ENCODE measurements at regions not wholly inside any gene's neighbourhood (a gene's known extent, or its start where the extent isn't known, plus 50 kb on each side); places are given as distances from the start of the nearest gene placed in this dataset.
"Not testable (repeated sequence)": the region's sequence is repeated elsewhere in the genome, so short reads cannot be mapped to it uniquely, and the experiment has no call there.

- WGBS, 2 donors, result 78 to 85% methylated on average over 2 of the region's 2 CpGs
Measured at GRCh38 chr1:24252185-24252780, 65.2 kb upstream of the IFNLR1 start.

GRCh38 chr1:24251501-24251900 lies 64.4 kb upstream of the IFNLR1 start:
- WGBS, 2 donors, result 96 to 97% methylated on average over 2 of the region's 2 CpGs
- intact Hi-C loops (cut with DNase I; ENCODE audit: low total_unique reads), result no loop called here
- no peak for DNase-seq (ENCODE audit: low spot score in 2 of 2)

More at GRCh38 chr1:24252185-24252780, 65.2 kb upstream of the IFNLR1 start:
- intact Hi-C loops (cut with DNase I; ENCODE audit: low total_unique reads), result no loop called here
- DNase-seq (ENCODE audit: low spot score in 2 of 2), result peak in 1 of 2 donors; percentile 25
- no peak overlapping the region for H3K4me3 ChIP-seq (ENCODE audit: low read depth, poor library complexity, severe bottlenecking)
- TF ChIP-seq CTCF (IDR thresholded peaks at IDR 0.05) (no peak), POLR2A (IDR thresholded peaks at IDR 0.05) (no peak)

GRCh38 chr1:24250791-24251190 lies 63.7 kb upstream of the IFNLR1 start:
- 88 to 98% methylated on average over 2 of the region's 2 CpGs for WGBS, 2 donors
- TF ChIP-seq POLR2A (IDR thresholded peaks at IDR 0.05), result no peak
- no peak for TF ChIP-seq CTCF (IDR thresholded peaks at IDR 0.05)
- peak in 1 of 2 donors; percentile 36 for DNase-seq (ENCODE audit: low spot score in 2 of 2)
- intact Hi-C loops (cut with DNase I; ENCODE audit: low total_unique reads), result no loop called here
- no peak overlapping the region for H3K4me3 ChIP-seq (ENCODE audit: low read depth, poor library complexity, severe bottlenecking)

More at GRCh38 chr1:24251501-24251900, 64.4 kb upstream of the IFNLR1 start:
- TF ChIP-seq CTCF (IDR thresholded peaks at IDR 0.05) (no peak), POLR2A (IDR thresholded peaks at IDR 0.05) (no peak)
- H3K4me3 ChIP-seq (ENCODE audit: low read depth, poor library complexity, severe bottlenecking), result no peak overlapping the region

GRCh38 chr1:24250224-24250623 lies 63.1 kb upstream of the IFNLR1 start:
- intact Hi-C loops (cut with DNase I; ENCODE audit: low total_unique reads), result no loop called here
- no peak for DNase-seq (ENCODE audit: low spot score in 2 of 2)
- WGBS, 2 donors, result 87% methylated on average over 2 of the region's 2 CpGs
- TF ChIP-seq CTCF (IDR thresholded peaks at IDR 0.05) (no peak), POLR2A (IDR thresholded peaks at IDR 0.05) (no peak)
- H3K4me3 ChIP-seq (ENCODE audit: low read depth, poor library complexity, severe bottlenecking), result no peak overlapping the region

- peak in 1 of 2 donors; percentile 13 for DNase-seq (ENCODE audit: low spot score in 2 of 2)
- TF ChIP-seq CTCF (IDR thresholded peaks at IDR 0.05) (no peak), POLR2A (IDR thresholded peaks at IDR 0.05) (no peak)
- H3K4me3 ChIP-seq (ENCODE audit: low read depth, poor library complexity, severe bottlenecking), result no peak overlapping the region
- 89 to 93% methylated on average over 1 of the region's 1 CpG for WGBS, 2 donors
- intact Hi-C loops (cut with DNase I; ENCODE audit: low total_unique reads), result no loop called here
Measured at GRCh38 chr1:24248859-24249258, 61.8 kb upstream of the IFNLR1 start.

GRCh38 chr1:24247337-24247736 lies 60.2 kb upstream of the IFNLR1 start:
- DNase-seq (ENCODE audit: low spot score in 2 of 2); H3K4me3 ChIP-seq (ENCODE audit: low read depth, poor library complexity, severe bottlenecking); intact Hi-C loops (cut with DNase I; ENCODE audit: low total_unique reads): not testable (repeated sequence)
- 87 to 89% methylated on average over 7 of the region's 7 CpGs for WGBS, 2 donors
